ENCODE measurements at regions not wholly inside any gene's neighbourhood (a gene's known extent, or its start where the extent isn't known, plus 50 kb on each side); places are given as distances from the start of the nearest gene placed in this dataset.

- Histone ChIP-seq H3K27ac (no peak overlapping the region), H3K36me3 (replicated peaks in 1 of 2; ENCODE audit: insufficient read depth in 1 of 2, low read depth in 2 of 2) (no peaks in the 10 kb centered on the region), H3K27me3 (no peaks in the 10 kb centered on the region), H3K4me3 (no peak overlapping the region), H3K9me3 (no peaks in the 10 kb centered on the region), H3K4me1 (no peaks in the 10 kb centered on the region)
- WGBS, 2 donors = 57 to 63% methylated on average over 5 of the region's 5 CpGs
- no peak for ATAC-seq
- DNase-seq = peak in 2 of 4 donors; percentile 15 to 60
- TF ChIP-seq CTCF (IDR thresholded peaks at IDR 0.05) (no peak), POLR2A (IDR thresholded peaks at IDR 0.05) (no peak)
- intact Hi-C loops (cut with DNase I) = no loop called here
Measured at GRCh38 chr11:21625982-21626381, 566.9 kb upstream of the ANO5 start.

GRCh38 chr11:21628641-21629040 is 564.2 kb upstream of the ANO5 start:
- Histone ChIP-seq H3K4me3 (no peak overlapping the region), H3K36me3 (replicated peaks in 1 of 2; ENCODE audit: insufficient read depth in 1 of 2, low read depth in 2 of 2) (no peaks in the 10 kb centered on the region), H3K4me1 (no peaks in the 10 kb centered on the region), H3K9me3 (no peaks in the 10 kb centered on the region), H3K27me3 (no peaks in the 10 kb centered on the region), H3K27ac (no peak overlapping the region)
- WGBS, 2 donors = 43 to 44% methylated on average over 3 of the region's 3 CpGs
- no peak for ATAC-seq
- TF ChIP-seq CTCF (IDR thresholded peaks at IDR 0.05) = no peak
- TF ChIP-seq POLR2A (IDR thresholded peaks at IDR 0.05) = no peak
- intact Hi-C loops (cut with DNase I) = no loop called here
- no peak for DNase-seq

- no peaks in the 10 kb centered on the region for H3K4me1 ChIP-seq
- TF ChIP-seq CTCF (IDR thresholded peaks at IDR 0.05) = no peak
- no peak for TF ChIP-seq POLR2A (IDR thresholded peaks at IDR 0.05)
- no peak overlapping the region for H3K27ac ChIP-seq
- WGBS, 2 donors = 58 to 67% methylated on average over 1 of the region's 1 CpG
- H3K36me3 ChIP-seq (replicated peaks in 1 of 2; ENCODE audit: insufficient read depth in 1 of 2, low read depth in 2 of 2) = no peaks in the 10 kb centered on the region
- no peak overlapping the region for H3K4me3 ChIP-seq
- intact Hi-C loops (cut with DNase I) = no loop called here
- H3K27me3 ChIP-seq = no peaks in the 10 kb centered on the region
- no peak for ATAC-seq
- no peak for DNase-seq
- no peaks in the 10 kb centered on the region for H3K9me3 ChIP-seq
Measured at GRCh38 chr11:21630934-21631478, 561.9 kb upstream of the ANO5 start.

- DNase-seq (no peak), ATAC-seq (no peak)
- WGBS, 2 donors = 64 to 71% methylated on average over 7 of the region's 7 CpGs
- no peak for TF ChIP-seq CTCF (IDR thresholded peaks at IDR 0.05)
- no peaks in the 10 kb centered on the region for H3K36me3 ChIP-seq (replicated peaks in 1 of 2; ENCODE audit: insufficient read depth in 1 of 2, low read depth in 2 of 2)
- no peak overlapping the region for H3K4me3 ChIP-seq
- intact Hi-C loops (cut with DNase I) = no loop called here
- H3K4me1 ChIP-seq = no peaks in the 10 kb centered on the region
- no peaks in the 10 kb centered on the region for H3K27me3 ChIP-seq
- no peaks in the 10 kb centered on the region for H3K9me3 ChIP-seq
- no peak overlapping the region for H3K27ac ChIP-seq
Measured at GRCh38 chr11:21631991-21632390, 560.9 kb upstream of the ANO5 start.

- intact Hi-C loops (cut with DNase I) = no loop called here
- Histone ChIP-seq H3K4me3 (no peak overlapping the region), H3K9me3 (no peaks in the 10 kb centered on the region), H3K27ac (no peak overlapping the region), H3K4me1 (no peaks in the 10 kb centered on the region), H3K27me3 (no peaks in the 10 kb centered on the region), H3K36me3 (replicated peaks in 1 of 2; ENCODE audit: insufficient read depth in 1 of 2, low read depth in 2 of 2) (no peaks in the 10 kb centered on the region)
- no peak for DNase-seq
- no peak for ATAC-seq
- 56 to 67% methylated on average over 3 of the region's 3 CpGs for WGBS, 2 donors
- TF ChIP-seq POLR2A (IDR thresholded peaks at IDR 0.05) (no peak), CTCF (IDR thresholded peaks at IDR 0.05) (no peak)
Measured at GRCh38 chr11:21634491-21634890, 558.4 kb upstream of the ANO5 start.

All from body of pancreas (tissue), 4 donors.